ENCODE measurements at regions not wholly inside any gene's neighbourhood (a gene's known extent, or its start where the extent isn't known, plus 50 kb on each side); places are given as distances from the start of the nearest gene placed in this dataset.

DNA sequence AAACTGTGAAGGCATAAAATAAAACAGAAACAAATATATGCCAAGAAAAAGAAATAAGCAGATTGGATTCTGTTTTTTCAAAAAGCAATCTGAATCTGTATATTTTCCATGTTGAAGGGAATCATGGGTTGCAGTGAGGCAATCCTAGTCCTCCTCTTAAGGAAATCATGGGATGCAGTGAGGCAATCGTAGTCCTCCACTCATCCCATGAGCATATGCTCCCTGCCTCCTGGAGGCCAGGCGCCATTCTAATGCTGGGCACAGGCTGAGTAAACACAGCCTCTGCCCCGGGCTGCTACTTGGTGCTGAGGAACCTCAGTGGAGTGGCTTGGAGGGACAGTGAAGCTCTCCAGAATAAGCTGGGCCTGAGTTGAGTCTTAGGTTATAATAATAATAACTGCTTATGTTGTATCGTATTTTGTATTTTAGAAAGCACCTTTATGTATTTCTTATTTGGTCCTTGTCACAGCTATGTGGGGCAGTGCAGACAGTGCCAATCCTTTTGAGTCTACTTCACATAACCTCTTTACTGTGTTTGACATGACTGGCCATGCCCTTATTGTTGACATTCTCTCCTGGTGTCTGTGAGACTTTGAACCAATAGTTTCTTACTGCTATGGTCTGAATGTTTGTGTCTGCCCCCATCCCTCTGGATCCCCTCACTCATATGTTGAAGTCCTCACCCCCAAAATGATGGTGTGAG lies 56.6 kb upstream of the CITED2 start:
- DNase-seq (ENCODE audit: low spot score), result no peak

DNA sequence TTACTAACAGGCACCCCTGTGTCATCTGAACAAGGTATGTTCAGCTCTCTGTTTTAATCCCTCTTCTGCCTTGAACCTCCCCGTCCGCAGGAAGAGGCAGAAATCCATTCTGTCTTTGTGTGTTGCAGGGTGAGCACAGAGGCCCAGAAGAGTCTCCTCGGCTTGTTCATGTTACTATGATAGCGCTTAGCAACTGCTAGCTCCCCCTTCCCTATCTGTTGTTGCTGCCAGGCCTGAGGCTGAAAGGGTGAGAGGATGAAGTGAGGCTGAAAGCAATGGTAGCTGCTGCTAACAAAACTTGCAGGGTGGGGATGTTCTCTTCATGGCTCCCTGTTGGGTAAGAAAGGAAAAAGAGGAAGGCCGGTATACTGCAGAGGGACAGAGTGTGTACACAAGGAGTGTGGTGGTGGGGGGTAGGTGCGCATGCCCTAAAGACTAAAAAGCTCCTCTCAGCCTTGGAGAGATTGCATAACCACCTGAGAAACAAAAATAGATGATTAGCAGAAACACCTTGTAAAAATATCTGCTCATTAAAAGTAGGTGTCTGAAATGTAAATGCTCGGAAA lies 55.2 kb upstream of the CITED2 start:
- DNase-seq (ENCODE audit: low spot score), result no peak

DNA sequence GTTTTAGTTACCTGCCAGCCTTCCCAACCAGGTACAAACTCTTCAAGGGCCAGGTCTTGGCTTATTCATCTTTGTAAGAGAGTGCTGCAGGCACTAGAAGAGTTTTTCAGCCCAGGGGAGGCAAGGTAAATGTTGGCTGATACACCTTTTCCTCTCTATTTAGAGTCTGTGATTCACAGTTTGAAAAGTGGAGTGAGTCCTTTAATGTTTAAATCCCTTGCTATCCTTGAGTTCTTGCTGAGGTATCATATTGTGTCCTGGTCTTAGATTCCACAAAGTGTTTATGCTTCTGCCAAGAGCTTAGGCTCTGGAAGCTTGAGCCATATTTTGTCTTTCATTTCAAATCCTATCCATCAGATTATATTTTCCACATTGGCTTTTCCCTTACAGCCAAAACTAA lies 52.8 kb upstream of the CITED2 start:
- DNase-seq (ENCODE audit: low spot score), result no peak

DNA sequence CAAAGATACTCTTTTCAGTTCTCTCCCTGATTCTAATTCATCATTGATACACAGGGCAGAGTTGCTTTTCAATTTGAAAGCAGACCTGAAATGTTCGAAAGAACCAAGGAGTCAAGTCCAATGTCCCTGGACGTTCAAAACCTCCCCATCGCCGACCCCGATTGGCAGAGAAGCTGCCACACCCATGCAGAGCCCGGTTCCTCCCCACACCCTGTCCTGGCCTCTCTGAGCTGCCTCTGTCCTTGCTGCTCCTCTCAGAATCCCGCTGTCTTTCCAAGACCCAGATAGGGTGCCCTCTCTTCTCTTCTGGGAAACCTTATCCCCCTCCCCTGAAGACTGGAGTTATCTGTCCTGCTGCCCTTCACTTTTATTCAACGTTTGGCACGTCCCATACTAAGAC lies 52.3 kb upstream of the CITED2 start:
- DNase-seq (ENCODE audit: low spot score), result no peak

DNA sequence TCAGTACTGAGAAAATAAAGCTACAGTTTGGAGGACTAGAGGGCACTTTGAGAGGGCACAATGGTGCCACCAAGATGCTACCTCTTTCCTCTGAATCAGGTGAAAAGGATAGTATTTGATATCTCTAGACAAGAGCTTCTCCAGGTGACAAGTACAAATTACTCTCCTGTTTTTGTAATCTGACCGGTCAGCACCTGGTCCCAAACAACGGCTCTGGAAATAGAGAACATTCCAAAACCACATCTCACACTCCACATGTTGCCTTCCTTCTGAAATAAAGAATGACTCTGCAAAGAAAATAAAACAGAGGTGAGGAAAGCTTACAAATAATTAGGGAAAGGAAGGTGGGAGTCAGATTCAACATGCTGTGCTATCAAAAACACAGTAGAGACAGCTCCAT lies 51.3 kb upstream of the CITED2 start:
- no peak for DNase-seq (ENCODE audit: low spot score)

DNA sequence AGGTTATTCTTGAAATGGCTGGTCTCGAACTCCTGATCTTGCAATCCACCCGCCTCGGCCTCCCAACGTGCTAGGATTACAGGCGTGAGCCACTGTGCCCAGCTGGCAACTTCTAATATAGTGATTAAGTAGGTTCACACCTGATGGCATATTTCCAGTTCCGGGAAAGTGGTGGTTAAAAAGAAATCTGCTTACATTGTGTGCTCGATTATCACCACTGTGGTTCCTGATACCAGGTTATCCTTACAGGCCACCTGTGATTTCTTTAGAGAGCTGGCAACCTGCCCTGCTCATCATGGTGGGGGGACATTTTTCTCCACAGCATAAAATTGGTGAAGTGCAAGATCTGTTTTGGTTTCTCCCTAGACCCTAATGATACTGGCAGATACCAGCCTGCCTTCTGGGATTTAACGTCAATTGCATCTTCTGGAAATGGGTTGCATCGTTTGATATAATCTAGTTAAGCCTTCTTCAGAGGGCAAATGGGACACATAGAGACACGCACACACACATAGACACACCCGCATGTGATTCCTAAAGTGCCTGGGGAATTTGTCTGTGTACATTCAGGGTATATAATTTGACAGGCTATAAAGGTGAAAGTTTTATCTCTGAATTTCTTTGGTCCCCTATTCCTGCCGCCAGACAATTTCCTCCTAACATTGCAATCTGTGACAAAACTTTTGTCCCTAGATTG lies 49.7 kb upstream of the CITED2 start:
- no peak for DNase-seq (ENCODE audit: low spot score)

Measured in CD4-positive, alpha-beta T cell treated with Interleukin-2 at 100 ng/mL for 4 hours (primary cell).